AG04449 (cell line): ENCODE measurements at regions not wholly inside any gene's neighbourhood (a gene's known extent, or its start where the extent isn't known, plus 50 kb on each side); places are given as distances from the start of the nearest gene placed in this dataset.
A peak's percentile ranks its signal among the peaks of the same experiment; 100 is the strongest.

ENCODE experiments used
- CTCF ChIA-PET: fragments of 350-600 bp; formaldehyde crosslinking; extraction: SDS; loops from one replicate; lab custom pipeline; 2021; ENCODE audit warnings: antibody characterized with exemption; lab: Yijun Ruan, JAX
- POLR2A ChIA-PET: fragments of 400-600, 350-600 bp; formaldehyde crosslinking; extraction: SDS; loops from one replicate; lab custom pipeline; 2020; ENCODE audit warnings: antibody characterized with exemption, inconsistent platforms; lab: Yijun Ruan, JAX
- DNase-seq: peaks from one replicate; pipeline ENCODE4 v3.0.0-alpha.2; 2010; ENCODE audit warnings: low read depth, low spot score
- H3K4me3 ChIP-seq: 2 replicates; pipeline ENCODE4 v1.5.1; 2011; ENCODE audit warnings: low read depth, mild to moderate bottlenecking, control low read depth, low read length
- TF ChIP-seq, protein P1 (sequence below): IDR thresholded peaks from one replicate; pipeline ENCODE4 v1.5.1; 2011; ENCODE audit warnings: mild to moderate bottlenecking, moderate library complexity, low read length, control low read depth, inconsistent platforms; ENCODE audit not compliant: insufficient read depth; ENCODE audit errors: missing control alignments

DNA sequence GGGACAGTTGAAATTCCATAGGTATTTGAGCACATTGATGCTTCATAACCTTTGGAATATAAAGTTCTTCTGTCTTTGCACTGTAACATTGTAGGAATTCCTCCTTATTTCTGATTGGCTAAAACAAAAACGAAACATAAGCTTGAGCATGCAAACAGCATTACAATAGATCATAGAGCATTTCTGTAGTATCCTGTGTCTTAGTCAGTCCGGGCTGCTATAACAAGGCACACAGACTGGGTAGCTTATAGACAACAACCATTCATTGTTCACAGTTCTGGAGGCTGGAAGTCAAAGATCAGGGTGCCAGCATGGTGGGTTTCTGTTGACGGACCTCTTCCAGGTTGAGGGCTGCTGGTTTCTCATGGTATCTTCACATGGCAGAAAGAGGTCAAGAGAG is 188.7 kb upstream of the SOX21 start:
- CTCF ChIA-PET = no interaction called here
- POLR2A ChIA-PET = no interaction called here
- TF ChIP-seq, protein P1, sequence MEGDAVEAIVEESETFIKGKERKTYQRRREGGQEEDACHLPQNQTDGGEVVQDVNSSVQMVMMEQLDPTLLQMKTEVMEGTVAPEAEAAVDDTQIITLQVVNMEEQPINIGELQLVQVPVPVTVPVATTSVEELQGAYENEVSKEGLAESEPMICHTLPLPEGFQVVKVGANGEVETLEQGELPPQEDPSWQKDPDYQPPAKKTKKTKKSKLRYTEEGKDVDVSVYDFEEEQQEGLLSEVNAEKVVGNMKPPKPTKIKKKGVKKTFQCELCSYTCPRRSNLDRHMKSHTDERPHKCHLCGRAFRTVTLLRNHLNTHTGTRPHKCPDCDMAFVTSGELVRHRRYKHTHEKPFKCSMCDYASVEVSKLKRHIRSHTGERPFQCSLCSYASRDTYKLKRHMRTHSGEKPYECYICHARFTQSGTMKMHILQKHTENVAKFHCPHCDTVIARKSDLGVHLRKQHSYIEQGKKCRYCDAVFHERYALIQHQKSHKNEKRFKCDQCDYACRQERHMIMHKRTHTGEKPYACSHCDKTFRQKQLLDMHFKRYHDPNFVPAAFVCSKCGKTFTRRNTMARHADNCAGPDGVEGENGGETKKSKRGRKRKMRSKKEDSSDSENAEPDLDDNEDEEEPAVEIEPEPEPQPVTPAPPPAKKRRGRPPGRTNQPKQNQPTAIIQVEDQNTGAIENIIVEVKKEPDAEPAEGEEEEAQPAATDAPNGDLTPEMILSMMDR = no peak
- DNase-seq = no peak
- H3K4me3 ChIP-seq = no peak overlapping the region

DNA sequence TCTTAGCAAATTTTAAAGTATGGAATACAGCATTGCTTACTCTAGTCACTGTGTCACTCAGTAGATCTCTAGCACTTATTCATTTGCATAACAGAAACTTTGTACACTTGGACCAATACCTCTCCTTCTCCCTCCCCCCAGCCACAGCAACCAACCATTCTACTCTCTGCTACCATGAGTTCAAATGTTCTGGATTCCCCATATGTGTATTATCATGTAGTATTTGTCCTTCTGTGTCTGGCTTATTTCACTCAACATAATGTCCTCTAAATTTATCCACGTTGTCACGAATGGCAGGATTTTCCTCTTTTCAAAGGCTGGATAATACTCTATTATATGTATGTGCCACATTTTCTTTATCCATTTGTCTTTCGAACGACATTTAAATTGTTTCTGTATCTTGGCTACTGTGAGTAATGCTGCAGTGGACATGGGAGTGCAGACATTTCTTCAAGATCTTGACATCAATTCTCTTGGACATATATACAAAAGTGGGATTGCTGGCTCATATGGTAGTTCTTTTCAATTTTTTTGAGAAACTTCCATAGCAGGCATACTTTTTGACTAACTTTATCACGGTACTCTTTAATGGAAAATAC is 184.5 kb upstream of the SOX21 start:
- ChIA-PET POLR2A (no interaction called here), CTCF (no interaction called here)
- no peak overlapping the region for H3K4me3 ChIP-seq
- TF ChIP-seq, protein P1 = no peak
- no peak for DNase-seq

DNA sequence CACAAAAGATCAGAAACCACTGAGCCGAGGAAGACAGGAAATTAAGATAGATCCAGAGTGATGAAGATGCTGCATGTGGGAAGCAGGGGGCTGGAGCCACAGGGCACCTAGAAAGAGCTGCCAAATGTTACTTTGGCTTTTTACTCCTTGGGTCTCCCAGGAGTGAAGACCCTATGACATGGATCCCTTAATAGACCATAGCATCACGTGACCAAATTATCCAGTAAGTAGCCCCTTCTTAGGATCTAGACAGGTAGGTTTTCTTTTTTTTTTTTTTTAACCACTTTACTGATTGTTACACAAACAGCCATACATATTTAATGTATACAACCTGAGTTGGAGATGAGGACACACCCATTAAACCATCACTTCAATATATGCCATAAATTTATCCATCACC is 183.9 kb upstream of the SOX21 start:
- H3K4me3 ChIP-seq = no peak overlapping the region
- TF ChIP-seq, protein P1 = no peak
- POLR2A ChIA-PET = no interaction called here
- no peak for DNase-seq
- CTCF ChIA-PET = no interaction called here

DNA sequence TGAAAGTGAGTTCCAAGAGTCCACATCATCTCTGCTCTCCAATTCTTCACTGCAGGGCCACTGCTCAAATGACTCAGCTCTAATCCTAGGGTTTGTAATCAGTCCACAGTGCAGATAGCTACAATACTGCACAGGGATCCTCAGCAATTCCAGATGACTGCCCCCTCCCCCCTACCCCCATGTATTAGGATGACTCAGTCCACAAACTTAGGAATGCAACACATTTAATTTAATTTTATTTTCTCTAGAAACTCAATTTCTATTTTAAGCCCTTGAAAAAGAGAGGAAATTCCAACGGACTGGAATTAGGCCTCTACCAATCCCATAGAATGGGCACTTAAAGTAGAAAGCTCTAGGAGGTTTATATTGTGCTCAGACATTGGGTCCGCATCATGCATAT is 173.8 kb upstream of the SOX21 start:
- TF ChIP-seq, protein P1 = no peak
- H3K4me3 ChIP-seq = no peak overlapping the region
- DNase-seq = peak; percentile 56
- POLR2A ChIA-PET = interaction anchor here (0.8 kb wide), 1 partner anchor 411 kb away, joined by 4 read pairs; no protein-coding TSS in a partner anchor
- CTCF ChIA-PET = no interaction called here

DNA sequence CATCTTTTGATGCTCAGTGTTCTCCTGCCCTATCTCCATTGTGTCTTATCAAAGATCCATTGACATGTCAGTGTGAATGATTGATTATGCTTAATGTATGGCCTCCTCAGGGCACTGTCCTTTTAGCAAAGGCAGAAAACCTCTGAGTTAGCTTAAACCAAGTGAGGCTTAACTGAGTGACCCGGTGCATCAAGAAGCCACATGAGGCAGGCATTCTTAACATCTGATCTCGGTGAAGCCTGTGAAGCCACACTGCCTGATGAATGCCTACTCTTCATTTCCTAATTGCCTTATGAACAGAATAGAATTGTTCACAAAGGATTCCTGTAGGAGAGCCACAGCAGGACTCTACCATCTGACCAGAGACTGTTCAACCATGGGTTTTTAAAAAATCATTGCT is 168.1 kb upstream of the SOX21 start:
- H3K4me3 ChIP-seq = no peak overlapping the region
- DNase-seq = no peak
- CTCF ChIA-PET = no interaction called here
- POLR2A ChIA-PET = no interaction called here
- TF ChIP-seq, protein P1 = no peak

DNA sequence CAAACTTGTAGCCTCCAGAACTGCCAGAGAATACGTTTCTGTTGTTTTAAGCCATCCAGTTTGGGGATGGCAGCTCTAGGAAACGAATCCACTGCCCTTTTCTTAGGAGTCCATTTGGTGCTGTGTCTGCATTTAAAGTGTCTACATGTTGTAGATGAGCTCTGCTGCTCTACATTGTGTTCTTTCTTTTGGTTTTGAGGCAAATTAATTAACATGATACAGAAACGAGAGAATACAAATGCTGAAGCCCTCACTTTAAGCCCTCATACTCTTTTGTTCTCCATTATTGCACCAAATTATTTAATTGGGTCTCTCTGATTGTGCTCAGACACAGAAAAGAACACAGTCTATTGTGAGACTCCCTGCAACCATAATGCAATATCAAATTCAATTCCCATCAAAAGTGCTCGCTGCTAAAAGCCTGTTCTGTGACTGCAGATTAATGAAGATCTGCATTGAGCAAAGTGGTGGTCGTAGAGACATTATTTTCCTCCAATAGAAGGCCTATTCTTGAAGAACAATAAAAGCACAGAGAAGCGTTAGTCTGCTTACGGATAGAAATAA is 166.3 kb upstream of the SOX21 start:
- DNase-seq = no peak
- TF ChIP-seq, protein P1 = no peak
- ChIA-PET CTCF (no interaction called here), POLR2A (no interaction called here)
- no peak overlapping the region for H3K4me3 ChIP-seq
